ENCODE measurements at regions not wholly inside any gene's neighbourhood (a gene's known extent, or its start where the extent isn't known, plus 50 kb on each side); places are given as distances from the start of the nearest gene placed in this dataset.

GRCh38 chr17:13131225-13131624 is 113.4 kb upstream of the ELAC2 start:
- TF ChIP-seq, protein P1, sequence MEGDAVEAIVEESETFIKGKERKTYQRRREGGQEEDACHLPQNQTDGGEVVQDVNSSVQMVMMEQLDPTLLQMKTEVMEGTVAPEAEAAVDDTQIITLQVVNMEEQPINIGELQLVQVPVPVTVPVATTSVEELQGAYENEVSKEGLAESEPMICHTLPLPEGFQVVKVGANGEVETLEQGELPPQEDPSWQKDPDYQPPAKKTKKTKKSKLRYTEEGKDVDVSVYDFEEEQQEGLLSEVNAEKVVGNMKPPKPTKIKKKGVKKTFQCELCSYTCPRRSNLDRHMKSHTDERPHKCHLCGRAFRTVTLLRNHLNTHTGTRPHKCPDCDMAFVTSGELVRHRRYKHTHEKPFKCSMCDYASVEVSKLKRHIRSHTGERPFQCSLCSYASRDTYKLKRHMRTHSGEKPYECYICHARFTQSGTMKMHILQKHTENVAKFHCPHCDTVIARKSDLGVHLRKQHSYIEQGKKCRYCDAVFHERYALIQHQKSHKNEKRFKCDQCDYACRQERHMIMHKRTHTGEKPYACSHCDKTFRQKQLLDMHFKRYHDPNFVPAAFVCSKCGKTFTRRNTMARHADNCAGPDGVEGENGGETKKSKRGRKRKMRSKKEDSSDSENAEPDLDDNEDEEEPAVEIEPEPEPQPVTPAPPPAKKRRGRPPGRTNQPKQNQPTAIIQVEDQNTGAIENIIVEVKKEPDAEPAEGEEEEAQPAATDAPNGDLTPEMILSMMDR (conservative IDR thresholded peaks at IDR 0.05; ENCODE audit: low read depth in 2 of 2), result no peak
- TF ChIP-seq EZH2 (IDR thresholded peaks at IDR 0.05; ENCODE audit: low read depth, unreplicated experiment), result no peak
